NCI-H774 (cell line): ENCODE measurements at regions not wholly inside any gene's neighbourhood (a gene's known extent, or its start where the extent isn't known, plus 50 kb on each side); places are given as distances from the start of the nearest gene placed in this dataset.
"Not testable (repeated sequence)": the region's sequence is repeated elsewhere in the genome, so short reads cannot be mapped to it uniquely, and the experiment has no call there.

Experiments
- DNase-seq: peaks from one replicate; lab custom pipeline; 2025; lab: John Stamatoyannopoulos, UW

DNA sequence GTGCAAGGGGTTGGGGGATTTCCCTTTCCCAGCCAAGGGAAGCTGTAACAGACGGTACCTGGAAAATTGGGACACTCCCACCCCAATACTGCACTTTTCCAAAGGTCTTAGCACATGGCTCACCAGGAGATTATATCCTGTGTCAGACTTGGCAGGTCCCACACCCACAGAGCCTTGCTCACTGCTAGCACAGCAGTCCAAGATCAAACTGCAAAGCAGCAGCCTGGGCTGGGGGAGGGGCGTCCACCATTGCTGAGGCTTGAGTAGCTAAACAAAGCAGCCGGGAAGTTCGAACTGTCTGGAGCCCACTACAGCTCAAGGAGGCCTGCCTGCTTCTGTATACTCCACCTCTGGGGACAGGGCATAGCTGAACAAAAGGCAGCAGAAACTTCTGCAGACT lies 604.2 kb upstream of the SEMA3D start:
- not testable (repeated sequence) for DNase-seq

DNA sequence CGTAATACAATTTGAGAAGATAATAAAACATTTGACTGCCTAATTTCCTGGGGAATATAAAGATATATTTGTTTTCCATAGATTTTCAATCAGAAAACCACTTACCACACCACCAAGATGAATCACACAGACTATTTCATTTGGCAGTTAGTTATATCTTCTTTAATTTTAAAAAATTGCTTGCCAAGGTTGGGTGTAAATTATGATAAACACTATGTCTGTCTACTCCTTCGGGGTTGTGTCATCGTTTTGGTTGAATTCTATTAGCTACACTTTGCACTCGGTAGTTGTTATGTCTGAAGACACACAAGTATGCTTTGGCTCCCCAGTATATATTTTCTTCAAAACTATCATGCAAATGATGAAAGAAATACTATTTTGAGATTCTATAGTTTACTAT lies 594.8 kb upstream of the SEMA3D start:
- DNase-seq = no peak

DNA sequence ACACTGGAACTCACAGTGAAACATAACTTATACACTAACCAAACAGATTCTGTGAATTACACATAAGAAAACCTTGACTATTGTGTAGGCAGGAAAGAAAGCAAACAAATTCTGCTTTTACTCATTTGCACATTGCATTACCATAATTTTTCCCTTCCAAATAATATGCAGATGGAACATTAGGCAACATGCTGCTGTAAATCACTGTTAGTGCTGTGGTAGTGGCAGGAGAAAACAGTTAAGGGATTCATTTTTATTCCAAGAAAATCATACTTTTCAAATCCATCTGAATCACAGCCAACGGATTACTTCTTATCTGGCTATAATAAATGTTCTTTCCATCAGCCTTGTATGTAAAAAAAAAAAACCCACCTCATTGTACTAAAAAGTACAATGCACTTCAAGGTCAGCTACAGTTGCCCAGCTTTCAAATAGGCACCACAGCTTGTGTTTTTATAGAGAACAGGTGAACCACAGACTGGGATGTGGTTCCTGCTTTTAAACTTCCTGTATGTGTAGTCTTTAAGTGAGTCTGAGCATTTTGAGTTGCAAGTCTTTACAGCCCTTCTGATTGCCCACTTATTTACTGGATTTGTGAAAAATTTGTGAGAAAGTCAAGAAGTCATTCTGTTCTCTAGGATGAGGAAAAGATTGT lies 590.0 kb upstream of the SEMA3D start:
- DNase-seq = no peak

DNA sequence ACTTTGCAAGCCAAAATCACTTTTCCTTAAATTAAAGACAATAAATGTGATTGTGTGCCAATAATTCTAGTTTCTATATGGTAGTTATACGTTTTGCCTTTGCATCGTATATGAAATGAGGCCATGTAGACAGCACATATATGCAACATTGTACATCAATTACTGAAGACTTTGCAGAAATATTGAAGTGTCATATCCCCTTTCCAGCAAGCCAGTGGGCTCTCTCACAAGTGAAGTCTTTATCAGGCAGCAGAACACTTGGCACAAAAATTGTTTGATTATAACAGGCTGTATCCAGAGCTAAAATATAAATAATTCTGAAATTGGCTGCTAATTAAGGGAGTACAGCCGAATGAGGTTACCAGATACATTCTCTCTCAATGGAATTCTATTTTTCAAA lies 588.6 kb upstream of the SEMA3D start:
- DNase-seq = no peak

DNA sequence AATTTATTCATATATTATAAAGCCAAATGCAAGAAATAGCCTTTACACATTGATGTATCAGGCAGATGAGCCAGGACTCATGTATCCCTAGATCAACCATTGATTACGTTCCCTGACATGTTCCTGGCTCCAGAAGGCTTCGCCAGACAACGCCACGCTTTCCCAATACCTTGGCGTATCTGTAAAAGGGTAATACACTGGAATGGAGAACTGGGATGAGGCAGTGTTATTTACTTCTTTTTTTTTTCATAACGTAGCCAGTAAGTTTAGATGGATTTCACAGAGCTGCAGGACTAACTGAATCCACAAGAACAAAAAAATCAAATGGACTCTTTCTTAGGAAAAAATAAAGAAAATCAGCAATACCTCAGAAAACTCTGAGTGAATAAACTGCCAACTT lies 588.1 kb upstream of the SEMA3D start:
- no peak for DNase-seq

DNA sequence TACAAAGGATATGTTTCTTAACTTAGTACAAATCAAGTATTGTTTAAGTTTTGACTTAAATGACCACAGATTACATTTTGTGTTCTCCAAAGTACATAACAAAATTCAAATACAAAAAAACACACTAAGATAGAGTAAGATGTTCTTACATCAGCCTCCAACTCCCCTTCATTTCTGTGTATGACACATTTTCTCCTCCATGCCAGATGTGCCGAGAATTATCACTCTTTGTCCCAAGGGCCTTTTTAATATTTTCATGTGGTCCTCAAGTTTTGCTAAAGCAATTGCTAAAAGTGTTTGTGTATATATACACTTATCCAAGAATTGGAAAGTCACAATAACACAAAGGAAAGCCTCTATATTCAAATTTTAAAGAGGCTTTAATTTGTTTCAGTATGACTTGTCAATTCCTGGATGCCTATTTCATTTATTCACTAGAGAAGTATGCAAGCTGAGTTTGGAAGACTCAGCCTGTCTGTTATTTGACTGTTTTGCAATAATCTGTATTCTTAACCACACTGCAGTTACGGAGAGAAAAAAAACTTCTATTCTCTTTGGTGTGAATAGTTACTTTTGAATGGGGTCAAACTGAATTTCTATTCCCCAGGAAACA lies 586.4 kb upstream of the SEMA3D start:
- DNase-seq = no peak

DNA sequence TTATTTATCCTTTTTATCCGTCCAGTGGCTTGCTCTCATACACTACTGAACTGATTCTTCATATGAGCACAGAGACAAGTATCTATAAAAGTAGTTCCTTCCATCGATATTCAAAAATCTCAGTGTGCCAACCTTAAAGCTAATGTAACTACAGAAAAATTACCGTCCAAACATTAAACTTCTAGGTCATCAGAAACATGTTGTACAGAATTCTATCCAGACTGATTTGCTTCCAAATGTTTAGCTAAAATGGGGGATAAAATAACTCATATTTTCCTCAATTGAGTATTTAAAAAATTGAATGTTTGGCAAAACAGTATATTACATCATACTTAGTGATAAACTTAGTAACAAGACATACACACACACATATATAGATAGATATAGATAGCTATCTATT lies 584.7 kb upstream of the SEMA3D start:
- DNase-seq = no peak

DNA sequence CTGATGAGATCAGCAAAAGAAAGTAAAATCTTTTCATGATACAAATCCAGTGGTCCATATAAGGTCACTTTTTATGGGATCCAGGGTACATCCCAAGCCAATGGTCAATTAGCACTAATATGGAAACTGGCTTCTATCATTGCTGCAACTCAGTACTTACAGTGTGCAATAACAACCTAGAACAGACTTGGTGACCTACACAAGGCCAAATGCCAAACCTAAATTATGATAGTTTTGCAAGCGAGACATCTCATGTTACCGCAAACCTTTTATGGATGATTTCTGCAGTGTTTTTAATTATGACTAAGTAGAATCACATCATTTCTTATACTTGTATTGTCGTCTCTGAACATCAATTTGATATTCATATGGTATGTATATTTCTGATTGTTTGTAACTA lies 583.5 kb upstream of the SEMA3D start:
- no peak for DNase-seq

DNA sequence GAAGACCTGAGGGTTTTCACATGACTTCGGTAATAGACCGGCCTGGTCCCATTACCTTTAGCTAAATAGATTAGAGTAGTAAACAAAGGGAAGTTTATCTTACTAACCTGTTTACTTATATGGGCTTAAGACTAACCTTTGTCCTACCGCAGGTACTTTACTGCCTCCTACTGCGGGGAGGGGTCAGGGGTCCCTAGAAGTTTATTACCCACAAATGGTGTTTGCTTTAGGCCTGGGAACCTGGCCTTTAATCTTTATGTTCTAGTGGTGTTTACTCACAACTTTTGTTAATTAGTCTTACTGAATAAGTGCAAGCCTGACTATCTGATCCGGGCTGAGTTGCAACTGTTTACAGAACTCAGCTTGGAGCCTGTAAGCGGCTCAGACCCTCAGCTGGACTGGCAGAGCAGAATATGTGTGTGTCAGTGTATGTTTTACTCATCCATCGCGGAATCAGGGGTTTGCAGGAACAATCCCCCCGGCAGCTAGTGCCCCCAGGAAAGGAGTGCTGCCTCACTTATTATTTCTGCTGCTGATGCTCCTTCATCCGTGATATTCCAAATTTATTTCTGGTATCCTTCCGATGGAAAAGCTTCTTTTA lies 578.9 kb upstream of the SEMA3D start:
- DNase-seq = no peak

DNA sequence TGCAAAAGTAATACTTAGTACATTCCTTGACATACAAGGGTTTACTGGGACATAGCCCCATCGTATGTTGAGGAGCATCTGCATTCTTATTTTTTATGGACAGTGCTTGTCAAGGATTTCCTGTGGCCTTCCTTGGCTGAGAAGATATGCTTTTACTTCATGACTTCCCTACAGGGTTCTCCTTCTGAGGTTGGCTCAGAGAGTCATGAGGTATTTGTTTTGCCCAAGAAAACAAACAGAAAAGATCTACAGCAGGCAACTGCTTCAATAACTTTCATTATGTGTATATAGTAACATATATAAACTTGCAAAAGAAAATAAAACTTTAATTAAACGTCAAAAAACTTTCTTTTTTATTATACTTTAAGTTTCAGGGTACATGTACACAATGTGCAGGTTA lies 577.2 kb upstream of the SEMA3D start:
- DNase-seq = no peak

DNA sequence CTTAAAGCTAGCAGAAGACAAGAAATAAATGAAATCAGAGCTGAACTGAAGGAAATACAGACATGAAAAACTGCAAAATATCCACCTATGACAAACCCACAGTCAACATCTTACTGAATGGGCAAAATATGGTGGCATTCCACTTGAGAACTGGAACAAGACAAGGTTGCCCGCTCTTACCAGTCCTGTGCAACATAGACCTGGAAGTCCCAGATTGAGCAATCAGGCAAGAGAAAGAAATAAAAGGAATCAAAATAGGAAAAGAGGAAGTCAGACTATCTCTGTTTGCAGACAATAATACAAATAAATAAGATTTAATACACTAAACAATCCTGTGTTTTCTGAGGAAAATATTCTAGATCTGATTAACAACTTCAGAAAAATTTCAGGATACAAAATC lies 570.5 kb upstream of the SEMA3D start:
- no peak for DNase-seq

DNA sequence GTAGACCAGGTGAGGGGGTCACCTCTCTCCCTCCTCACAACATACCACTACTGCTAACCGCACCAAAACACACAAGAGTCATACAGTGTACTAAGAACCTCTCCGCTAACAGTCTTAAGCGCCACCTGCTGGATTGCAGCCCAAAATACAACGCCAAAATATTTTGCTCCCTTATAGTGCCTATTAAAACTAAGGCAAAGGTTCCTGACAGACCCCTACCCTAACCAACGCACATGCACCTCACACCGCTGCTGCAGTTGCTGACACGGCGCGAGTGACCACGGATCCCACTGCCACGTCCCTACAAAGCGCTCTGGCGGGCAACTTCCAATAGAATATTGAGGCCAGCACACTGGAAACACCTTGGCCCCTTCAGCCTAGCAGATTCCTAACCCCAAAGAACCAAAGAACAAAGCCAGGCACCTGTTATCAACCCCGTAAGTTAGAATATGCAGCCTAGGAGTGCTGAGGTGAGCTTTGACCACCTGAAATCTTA lies 563.6 kb upstream of the SEMA3D start:
- no peak for DNase-seq

DNA sequence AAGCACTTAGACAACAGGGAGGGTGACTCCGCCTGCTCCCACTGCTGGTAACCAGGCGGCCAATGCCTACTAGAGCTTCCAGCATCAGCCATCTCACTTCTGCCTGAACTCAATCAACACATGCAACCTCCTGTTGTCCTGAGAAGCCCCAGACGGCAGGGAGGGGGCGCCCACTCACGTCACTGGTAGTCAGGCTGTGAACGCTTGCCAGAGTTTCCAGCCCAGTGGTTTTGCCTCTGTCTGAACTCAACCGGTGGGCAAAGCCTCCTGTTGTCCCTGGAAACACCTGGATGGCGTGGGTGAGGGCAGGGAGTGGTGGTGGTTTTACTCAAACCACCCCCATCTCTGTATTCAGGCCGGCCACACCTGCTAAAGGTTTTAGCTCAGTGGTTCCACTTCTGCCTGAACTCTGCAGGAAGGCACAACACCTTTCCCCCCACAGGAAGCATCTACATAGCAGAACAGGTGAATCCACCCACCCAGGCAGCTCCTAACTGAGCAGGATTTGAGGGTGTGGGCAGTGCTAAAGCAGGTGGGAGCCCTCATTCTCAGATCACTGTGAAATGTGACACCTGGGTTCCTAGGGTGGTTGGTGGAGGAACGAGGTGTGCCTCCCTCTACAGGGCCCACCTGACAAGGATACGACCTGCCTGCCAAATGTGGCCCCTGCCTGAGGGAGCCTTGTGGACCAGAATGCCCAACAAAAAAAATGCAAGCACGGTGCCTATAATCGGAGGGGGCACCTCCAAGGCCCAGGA lies 563.0 kb upstream of the SEMA3D start:
- no peak for DNase-seq

DNA sequence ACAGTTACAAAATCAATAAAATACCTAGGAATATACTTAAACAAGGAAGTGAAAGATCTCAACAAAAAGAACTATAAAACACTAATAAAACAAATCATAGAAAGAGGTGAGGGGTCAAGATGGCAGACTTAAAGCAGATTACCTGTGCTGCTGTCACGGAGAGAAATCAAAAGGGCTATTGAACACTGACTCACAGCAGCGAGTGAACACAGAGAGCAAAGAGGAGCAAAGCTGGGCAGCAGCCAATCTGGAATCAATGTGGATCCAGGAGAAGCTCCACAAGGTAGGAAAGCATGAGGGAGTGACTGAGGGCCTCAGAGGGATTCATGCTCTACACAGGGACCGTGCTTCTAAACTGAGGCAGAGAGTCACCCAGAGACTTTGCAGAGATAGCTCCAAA lies 562.0 kb upstream of the SEMA3D start:
- DNase-seq = no peak

DNA sequence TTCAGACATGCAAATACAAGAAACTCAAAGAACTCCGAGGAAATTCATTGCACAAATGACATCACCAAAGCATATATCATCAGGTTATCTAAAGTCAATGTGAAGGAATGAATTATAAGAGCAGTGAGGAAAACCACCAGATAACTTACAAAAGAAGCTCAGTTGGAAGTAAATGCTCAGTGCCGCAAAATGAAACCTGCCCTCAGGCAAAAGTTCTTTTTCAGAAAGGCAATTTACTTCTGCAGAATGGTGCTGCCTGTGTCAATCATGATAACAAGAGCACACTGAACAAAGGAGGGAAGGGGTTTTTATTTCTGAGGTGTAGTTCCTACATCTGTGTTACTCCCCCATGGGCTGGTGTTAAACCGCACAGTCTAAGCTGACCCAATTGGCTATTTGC lies 550.6 kb upstream of the SEMA3D start:
- no peak for DNase-seq

DNA sequence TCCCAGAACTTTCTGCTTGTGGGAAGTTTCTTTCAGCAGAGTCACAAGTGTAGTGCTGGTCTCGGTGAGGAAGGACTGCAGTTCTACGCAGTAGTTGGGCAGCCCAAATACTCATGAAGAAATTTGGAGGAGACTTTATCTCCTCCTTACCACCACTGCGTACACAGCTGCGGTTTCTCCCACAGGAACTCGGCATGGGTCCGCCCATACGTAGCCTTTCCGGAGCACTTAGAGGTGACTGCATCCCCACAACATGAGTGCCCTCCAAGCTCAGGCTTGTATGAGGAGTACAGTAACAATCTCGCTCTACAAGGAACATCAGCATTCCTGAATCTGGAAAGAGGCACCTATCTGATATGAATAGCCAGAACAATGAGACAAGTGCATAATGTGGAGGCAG lies 549.2 kb upstream of the SEMA3D start:
- DNase-seq = no peak

DNA sequence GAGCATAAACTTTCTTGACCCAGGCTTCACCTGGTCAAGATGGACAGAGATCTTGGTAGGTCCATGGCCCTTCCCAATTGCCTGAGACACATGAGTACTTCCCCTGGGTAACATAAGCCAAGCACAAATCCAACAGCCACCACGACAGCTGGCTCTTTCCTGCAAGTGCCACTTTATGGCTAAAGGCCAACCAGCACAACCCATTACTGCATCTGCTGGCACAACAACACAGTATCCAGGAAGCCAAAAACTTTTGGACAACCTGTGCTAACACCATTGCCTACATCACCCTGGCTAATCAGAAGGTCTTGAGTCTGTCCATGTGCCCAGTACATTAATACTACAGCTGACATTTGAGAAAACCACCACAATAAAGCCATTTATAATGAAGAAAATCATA lies 548.0 kb upstream of the SEMA3D start:
- DNase-seq = no peak

DNA sequence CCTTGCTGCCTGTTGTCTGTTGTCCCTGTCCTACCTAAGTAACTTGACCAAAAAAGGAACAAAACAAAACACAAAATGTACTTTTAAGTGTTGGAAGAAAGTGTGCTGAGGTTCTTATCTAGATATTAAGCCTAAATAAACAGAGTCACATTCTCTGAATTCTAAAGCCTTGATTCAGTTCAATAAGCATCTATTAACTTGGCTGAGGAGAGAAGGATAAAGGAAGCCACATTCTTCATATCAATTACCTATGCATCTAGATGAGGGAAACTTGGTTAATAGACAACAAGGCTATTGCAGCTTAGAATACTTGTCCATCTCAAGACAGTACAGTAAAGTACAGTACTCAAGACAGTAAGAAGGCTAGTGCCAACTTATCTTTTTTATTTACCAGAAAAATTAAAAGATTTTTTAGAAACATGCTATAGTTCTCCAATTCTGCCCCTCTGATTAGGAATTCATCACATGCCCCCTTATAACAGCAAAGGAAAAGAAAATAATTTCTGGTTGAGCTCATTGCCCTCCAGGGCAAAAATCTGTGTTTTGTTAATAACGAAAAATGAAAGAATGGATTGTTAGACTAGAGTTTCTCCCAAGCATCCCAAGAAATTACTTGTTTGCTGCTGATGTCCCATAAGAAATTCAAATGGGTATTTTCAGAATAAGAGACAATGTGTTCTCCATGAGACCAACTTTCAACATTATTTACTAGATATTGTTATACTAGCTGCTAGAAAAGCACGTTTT lies 546.5 kb upstream of the SEMA3D start:
- DNase-seq = no peak

DNA sequence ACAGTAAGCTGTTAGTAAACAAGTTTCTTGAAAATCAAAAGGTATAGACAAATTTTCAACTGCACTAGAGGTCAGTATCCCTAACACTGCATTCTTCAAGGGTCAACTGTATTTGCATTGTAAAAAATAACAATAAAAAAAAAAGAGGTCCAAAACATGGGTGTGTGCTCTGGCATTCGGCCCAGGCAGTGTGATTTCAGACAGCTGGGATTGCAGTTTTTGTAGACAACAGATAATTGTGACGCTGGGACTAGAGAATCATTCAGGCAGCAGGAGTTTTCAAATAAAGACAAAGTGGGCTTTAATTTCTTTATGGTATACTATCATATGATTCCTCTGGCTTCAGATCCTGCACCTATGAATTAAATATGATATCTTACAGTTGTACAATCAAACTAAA lies 543.2 kb upstream of the SEMA3D start:
- no peak for DNase-seq

DNA sequence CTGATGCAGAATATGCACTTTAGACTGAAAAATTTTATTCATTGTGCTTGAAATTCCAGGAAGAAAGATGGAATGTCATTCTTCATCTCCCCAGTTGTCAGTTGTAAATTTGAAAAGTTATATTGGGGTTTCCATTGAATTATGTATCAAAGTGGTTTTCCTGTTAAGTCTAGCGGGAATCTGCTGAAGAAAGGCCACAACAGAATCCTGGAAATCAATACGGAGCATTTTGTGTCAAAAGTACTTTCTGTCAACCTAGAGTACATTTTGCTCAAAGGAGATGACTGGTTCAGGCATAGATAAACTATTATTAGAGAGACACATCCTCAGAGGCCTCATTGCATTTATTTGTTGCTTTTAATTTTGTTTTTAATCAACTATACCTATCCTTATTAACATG lies 538.2 kb upstream of the SEMA3D start:
- no peak for DNase-seq

DNA sequence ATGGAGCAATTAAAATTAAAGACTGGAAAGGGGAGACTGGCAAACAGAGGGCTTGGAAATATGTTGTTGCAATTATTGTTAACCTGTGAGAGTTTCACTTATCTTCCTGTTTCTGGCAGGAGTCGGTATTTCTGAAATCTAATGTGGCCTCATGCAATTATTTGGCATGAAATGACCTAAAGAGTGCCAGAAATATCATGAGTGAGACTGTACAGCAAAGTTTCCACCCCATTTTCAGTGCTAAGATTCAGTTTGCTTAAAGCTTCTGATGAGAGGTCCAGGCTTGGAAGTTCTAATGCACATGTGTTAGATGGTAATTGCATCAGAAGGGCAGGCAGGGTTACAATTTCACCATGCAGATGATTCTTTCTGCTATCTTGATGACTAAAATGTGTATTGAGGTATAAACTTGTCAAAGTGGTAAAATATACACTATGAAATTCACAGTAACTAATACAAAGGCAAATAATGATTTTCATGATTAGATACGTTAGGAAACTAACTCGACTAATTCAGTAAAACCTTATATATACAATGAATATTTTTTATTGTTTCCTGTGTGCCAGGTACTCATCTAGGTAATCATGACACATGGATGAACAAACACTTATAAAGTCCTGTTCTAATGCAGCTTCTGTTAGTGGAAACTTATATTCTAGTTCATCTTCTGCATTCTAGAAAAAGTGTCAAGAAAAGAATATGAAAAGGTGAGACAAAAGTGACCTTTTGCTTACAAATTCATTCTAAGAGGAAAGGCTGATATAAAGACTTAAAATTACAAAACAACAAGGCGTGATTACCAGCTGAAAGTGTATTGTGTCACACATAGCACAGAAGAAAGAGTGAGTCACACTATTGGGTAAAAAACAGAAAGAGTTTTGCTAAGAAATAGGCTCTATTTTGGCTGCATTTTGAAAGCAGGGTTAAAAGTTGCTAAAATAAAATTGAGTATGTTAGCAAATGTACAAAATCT lies 533.4 kb upstream of the SEMA3D start:
- DNase-seq = no peak
